ENCODE measurements at regions not wholly inside any gene's neighbourhood (a gene's known extent, or its start where the extent isn't known, plus 50 kb on each side); places are given as distances from the start of the nearest gene placed in this dataset.

DNA sequence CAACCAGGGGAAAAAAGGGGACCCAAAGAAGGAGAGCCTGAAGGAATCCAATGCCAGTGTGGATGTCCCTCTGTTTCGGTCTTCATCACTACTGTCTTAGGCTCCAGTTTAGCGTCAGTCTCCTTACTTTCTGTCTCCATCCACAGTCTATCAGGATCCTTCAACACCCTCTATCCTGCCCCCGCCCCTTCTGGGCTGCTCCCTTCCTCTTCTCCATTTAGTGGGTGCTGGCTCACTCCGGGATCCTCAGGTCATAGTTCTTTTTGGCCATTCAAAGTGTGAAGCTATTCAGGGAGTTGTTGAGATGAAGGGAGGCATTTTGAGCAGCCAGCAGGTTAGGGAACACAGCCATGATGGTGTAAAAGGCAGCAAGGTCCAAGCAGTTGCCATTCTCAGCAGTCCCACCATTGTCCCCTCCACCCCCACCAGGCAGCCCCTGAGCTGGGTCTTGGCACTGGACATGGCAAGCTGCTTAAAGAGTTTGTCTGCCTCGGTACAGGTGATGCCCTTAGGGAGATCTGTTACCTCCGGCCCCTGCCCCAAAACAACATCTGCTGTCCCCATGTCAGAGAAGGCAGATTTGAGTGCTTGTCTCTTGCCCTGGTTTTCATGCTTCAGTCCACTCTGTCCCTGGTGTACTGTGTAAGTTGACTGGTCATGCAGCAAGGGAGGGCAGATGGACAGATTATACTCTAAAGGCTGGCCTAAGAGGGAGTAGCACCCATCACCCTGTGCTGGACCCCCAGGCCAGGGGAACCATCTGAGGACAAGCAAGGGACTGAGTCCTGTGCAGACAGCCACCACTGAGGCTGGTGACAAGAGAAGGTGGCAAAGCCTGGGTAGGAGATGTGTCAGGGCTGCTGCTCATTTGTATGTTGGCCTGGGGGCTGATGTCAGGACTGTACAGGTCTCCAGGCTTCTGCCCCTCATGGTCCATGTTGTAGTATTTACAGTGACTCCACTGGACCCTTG is 842.0 kb downstream of the HACE1 start:
- ATAC-seq (ENCODE audit: insufficient read depth, low FRiP score) (no peak), DNase-seq (no peak)
- TF ChIP-seq, protein P1, sequence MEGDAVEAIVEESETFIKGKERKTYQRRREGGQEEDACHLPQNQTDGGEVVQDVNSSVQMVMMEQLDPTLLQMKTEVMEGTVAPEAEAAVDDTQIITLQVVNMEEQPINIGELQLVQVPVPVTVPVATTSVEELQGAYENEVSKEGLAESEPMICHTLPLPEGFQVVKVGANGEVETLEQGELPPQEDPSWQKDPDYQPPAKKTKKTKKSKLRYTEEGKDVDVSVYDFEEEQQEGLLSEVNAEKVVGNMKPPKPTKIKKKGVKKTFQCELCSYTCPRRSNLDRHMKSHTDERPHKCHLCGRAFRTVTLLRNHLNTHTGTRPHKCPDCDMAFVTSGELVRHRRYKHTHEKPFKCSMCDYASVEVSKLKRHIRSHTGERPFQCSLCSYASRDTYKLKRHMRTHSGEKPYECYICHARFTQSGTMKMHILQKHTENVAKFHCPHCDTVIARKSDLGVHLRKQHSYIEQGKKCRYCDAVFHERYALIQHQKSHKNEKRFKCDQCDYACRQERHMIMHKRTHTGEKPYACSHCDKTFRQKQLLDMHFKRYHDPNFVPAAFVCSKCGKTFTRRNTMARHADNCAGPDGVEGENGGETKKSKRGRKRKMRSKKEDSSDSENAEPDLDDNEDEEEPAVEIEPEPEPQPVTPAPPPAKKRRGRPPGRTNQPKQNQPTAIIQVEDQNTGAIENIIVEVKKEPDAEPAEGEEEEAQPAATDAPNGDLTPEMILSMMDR (IDR thresholded peaks at IDR 0.05; ENCODE audit: control extremely low read depth, extremely low read depth), result no peak
- Histone ChIP-seq H3K36me3 (ENCODE audit: control insufficient read depth in 4 of 4, insufficient read depth in 4 of 4, low read length in 4 of 4) (no peaks in the 10 kb centered on the region), H3K9ac (ENCODE audit: insufficient read depth in 1 of 2, low read length in 2 of 2) (no peak overlapping the region), H3K9me3 (ENCODE audit: control insufficient read depth in 4 of 4, insufficient read depth in 3 of 4, low read length in 3 of 4) (no peaks in the 10 kb centered on the region), H3K4me1 (ENCODE audit: control insufficient read depth in 5 of 5, insufficient read depth in 5 of 5, low read length in 5 of 5) (no peaks in the 10 kb centered on the region), H3K4me3 (no peak overlapping the region), H3K27ac (ENCODE audit: low read depth in 1 of 2, low read length in 1 of 2) (no peak overlapping the region), H3K27me3 (ENCODE audit: control insufficient read depth in 3 of 3, insufficient read depth in 3 of 3, low read length in 2 of 3) (no peaks in the 10 kb centered on the region)
- 90 to 93% methylated on average over 6 of the region's 6 CpGs for WGBS, 2 donors

DNA sequence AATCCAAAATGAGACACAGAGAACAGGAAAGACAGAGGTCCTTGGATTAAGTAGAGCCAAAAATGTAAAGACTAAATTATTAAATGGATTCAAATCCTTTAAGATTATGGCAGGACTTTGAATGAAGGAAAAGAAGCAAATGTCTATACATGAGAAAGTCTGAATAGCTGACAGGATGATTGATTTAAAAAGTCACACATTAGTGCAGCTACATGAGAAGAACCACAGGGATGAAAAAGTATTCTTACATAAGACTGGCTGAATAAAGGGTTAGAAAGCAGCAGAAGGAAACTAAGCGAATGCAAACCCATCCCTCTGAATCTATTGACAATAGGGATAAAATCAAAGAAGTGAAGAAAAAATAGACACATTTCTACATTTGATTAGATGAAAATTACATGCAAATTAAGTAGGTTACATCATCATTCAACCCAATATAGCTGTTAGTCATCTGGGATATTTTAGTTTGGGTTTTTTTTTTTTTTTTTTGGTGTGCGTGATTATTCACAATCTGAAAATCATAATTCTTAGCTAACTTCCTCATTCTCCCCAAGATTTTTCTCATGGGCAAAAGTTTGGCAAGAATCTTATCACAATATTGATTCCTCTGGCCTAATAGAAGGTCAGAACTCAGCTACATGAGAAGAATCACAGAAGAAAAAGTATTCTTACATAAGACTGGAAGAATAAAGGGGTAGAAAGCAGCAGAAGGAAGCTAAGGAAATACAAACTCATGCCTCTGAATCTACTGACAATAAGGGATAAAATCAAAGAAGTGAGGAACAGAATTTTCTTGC is 845.4 kb downstream of the HACE1 start:
- H3K4me1 ChIP-seq (ENCODE audit: control insufficient read depth in 5 of 5, insufficient read depth in 5 of 5, low read length in 5 of 5), result no peaks in the 10 kb centered on the region
- no peak overlapping the region for H3K9ac ChIP-seq (ENCODE audit: insufficient read depth in 1 of 2, low read length in 2 of 2)
- no peak for DNase-seq
- no peak for ATAC-seq (ENCODE audit: insufficient read depth, low FRiP score)
- TF ChIP-seq, protein P1 (IDR thresholded peaks at IDR 0.05; ENCODE audit: control extremely low read depth, extremely low read depth), result no peak
- H3K9me3 ChIP-seq (ENCODE audit: control insufficient read depth in 4 of 4, insufficient read depth in 3 of 4, low read length in 3 of 4), result peaks cover 0 to 5% (median 0%) of the 10 kb centered on the region in 4 donors
- H3K27me3 ChIP-seq (ENCODE audit: control insufficient read depth in 3 of 3, insufficient read depth in 3 of 3, low read length in 2 of 3), result no peaks in the 10 kb centered on the region
- H3K36me3 ChIP-seq (ENCODE audit: control insufficient read depth in 4 of 4, insufficient read depth in 4 of 4, low read length in 4 of 4), result no peaks in the 10 kb centered on the region
- 88 to 89% methylated on average over 2 of the region's 2 CpGs for WGBS, 2 donors
- no peak overlapping the region for H3K27ac ChIP-seq (ENCODE audit: low read depth in 1 of 2, low read length in 1 of 2)
- H3K4me3 ChIP-seq, result no peak overlapping the region

DNA sequence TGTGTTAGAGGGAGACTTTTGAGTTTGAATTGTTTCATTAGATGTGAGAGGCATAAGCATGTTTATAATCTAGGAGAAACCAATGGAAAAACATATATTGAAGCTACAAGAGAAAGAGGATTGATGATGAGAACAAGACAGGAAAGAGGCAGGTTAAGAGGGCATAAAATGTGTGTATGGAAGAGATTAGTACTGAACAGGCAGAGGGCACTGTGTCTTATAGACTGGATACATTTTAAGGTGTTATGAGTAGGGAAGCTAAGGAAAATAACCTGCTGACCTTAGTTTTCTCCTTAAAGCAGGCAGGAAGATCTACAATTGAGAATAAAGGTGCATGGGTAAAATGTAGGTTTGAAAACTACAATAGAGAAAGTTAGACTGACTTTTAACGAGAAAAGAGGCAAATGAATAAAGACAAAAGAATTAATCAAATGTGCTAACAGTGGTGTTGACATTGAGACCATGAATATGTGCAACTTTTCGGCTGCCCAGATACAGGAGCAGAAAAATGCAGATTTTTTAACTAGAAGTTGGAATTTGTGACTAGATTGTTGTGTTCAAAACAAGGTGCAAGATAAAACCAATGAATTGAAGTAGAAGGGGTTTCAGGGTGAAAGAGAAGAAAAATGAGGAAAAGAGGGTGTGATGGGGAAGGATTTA is 846.3 kb downstream of the HACE1 start:
- Histone ChIP-seq H3K9me3 (ENCODE audit: control insufficient read depth in 4 of 4, insufficient read depth in 3 of 4, low read length in 3 of 4) (peaks cover 0 to 5% (median 0%) of the 10 kb centered on the region in 4 donors), H3K9ac (ENCODE audit: insufficient read depth in 1 of 2, low read length in 2 of 2) (no peak overlapping the region), H3K27ac (ENCODE audit: low read depth in 1 of 2, low read length in 1 of 2) (no peak overlapping the region), H3K4me3 (no peak overlapping the region), H3K27me3 (ENCODE audit: control insufficient read depth in 3 of 3, insufficient read depth in 3 of 3, low read length in 2 of 3) (no peaks in the 10 kb centered on the region), H3K4me1 (ENCODE audit: control insufficient read depth in 5 of 5, insufficient read depth in 5 of 5, low read length in 5 of 5) (no peaks in the 10 kb centered on the region), H3K36me3 (ENCODE audit: control insufficient read depth in 4 of 4, insufficient read depth in 4 of 4, low read length in 4 of 4) (no peaks in the 10 kb centered on the region)
- ATAC-seq (ENCODE audit: insufficient read depth, low FRiP score), result no peak
- TF ChIP-seq, protein P1 (IDR thresholded peaks at IDR 0.05; ENCODE audit: control extremely low read depth, extremely low read depth), result no peak
- 39 to 68% methylated on average over 2 of the region's 2 CpGs for WGBS, 2 donors
- DNase-seq, result no peak
